Heart right ventricle (tissue), 16 donors: ENCODE measurements at regions not wholly inside any gene's neighbourhood (a gene's known extent, or its start where the extent isn't known, plus 50 kb on each side); places are given as distances from the start of the nearest gene placed in this dataset.

Experiments used
- ATAC-seq, 8 donors: fragments of 200-7000 bp; cut with Tn5 transposase; one replicate each; pipeline ENCODE4 v1.9.1; 2020; ENCODE audit warnings: mild to moderate bottlenecking in 8 of 8, moderate library complexity in 8 of 8, moderate number of reproducible peaks in 1 of 8
- DNase-seq, 2 donors: peaks; one replicate each; pipeline ENCODE4 v3.0.0-alpha.2; 2020
- H3K27ac ChIP-seq, 10 donors: fragments of 200-600 bp; sonication (generic) in 2 of 10; one replicate each; pipeline versions ENCODE4 v1.5.0 to v1.8.0; 2020 to 2022; ENCODE audit warnings: mild to moderate bottlenecking in 3 of 10
- H3K27me3 ChIP-seq, 7 donors: fragments of 200-600 bp; one replicate each; pipeline ENCODE4 v1.8.0; 2021 to 2022; ENCODE audit warnings: mild to moderate bottlenecking in 2 of 7
- H3K36me3 ChIP-seq, 9 donors: fragments of 200-600 bp; sonication (generic) in 1 of 9; one replicate each; pipeline versions ENCODE4 v1.5.0 to v1.8.0; 2020 to 2022; ENCODE audit warnings: mild to moderate bottlenecking in 2 of 9
- H3K4me1 ChIP-seq, 9 donors: fragments of 200-600 bp; sonication (generic) in 1 of 9; one replicate each; pipeline versions ENCODE4 v1.5.0 to v1.8.0; 2020 to 2022; ENCODE audit warnings: mild to moderate bottlenecking in 4 of 9
- H3K4me3 ChIP-seq, 10 donors: fragments of 200-600 bp; sonication (generic) in 2 of 10; one replicate each; pipeline versions ENCODE4 v1.5.0 to v1.8.0; 2020 to 2022; ENCODE audit warnings: mild to moderate bottlenecking in 7 of 10, moderate library complexity in 2 of 10
- H3K9me3 ChIP-seq, 11 donors: fragments of 200-600 bp in 10 of 11; sonication (generic) in 2 of 11; one replicate each; pipeline versions ENCODE4 v1.5.0 to v1.8.0; 2013 to 2022; ENCODE audit warnings: mild to moderate bottlenecking in 2 of 11, control low read depth in 1 of 11, moderate library complexity in 1 of 11
- WGBS, 2 donors: extraction: QIAGEN DNeasy Blood & Tissue Kit; methylation state at CpG; one replicate each; pipeline ENCODE4 v1.1.7; 2013; ENCODE audit warnings: inconsistent platforms in 1 of 2; 5-methylcytosine and 5-hydroxymethylcytosine counted together
- intact Hi-C, 10 donors: fragments of 100-400 bp; cut with DNase I; formaldehyde crosslinking; loops; one replicate each; pipeline versions ENCODE4 v1.11.1 to v1.14.2; 2022
- TF ChIP-seq, protein P1 (sequence below), 9 donors: fragments of 200-600 bp; sonication (generic) in 2 of 9; IDR thresholded peaks; one replicate each; pipeline versions ENCODE4 v1.5.0 to v1.8.0; 2021 to 2022; ENCODE audit warnings: antibody characterized with exemption in 9 of 9, mild to moderate bottlenecking in 5 of 9, moderate library complexity in 1 of 9
- donor health status: Arrhythmogenic right ventricular cardiomyopathy.
- donor health status: ischemic (EF 13 %, LVEDD 7.1; RV severe dilation, severe dysfunction).
- donor health status: healthy with polysubstance abuse.
- donor health status: DM: no; HTN: yes; CAD: no.
- donor health status: DM: no; HTN: no; CAD: no.
- donor health status: ischemic (EF 25% LVEDD 6.9; RV normal size, moderate dysfunction).
- donor health status: ischemic (EF 25% LVEDD 5.7; RV mildly dilated, moderate dysfunction).
- donor health status: healthy.
- donor health status: DM: yes; HTN: yes; CAD: no.
- donor health status: Ischemic cardiomyopathy.
- donor health status: ischemic (EF 35%, LVEDD 5.7; RV mildly dilated, moderate dysfunction).
- donor health status: nonischemic (EF 11% LVEDD 7.7; RV severe dilation, severe dysfunction).
- donor health status: DM: yes; HTN: yes; CAD: no.
- donor health status: PGD.
- donor health status: ischemic (EF 29% LVEDD 5.4; RV normal size, mild dysfunction).
- donor health status: nonischemic (EF 23%, LVEDD 6.1; RV moderate dilation, normal function).

DNA sequence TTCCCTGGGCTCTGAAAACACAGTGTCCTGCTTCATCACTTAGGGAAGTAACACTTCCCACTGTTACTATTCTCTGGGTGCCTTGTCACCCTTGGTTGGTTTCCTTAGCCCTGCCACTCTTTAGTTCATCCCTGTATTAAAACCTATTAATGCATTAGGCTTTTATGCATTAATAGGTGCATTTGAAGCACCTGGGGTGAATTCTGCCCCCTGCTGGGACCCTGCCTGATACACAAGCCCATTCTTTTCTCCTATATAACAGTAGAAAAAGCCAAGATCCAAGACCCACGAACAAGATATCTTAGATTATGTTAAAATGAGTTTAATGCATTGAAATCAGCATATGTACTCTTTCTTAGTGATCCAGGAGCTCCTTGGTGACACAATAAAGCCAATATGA lies 235.7 kb downstream of the PMP22 start:
- no peaks in the 10 kb centered on the region for H3K27me3 ChIP-seq
- DNase-seq (no peak), ATAC-seq (no peak)
- WGBS, 2 donors = 66 to 76% methylated on average over 1 of the region's 1 CpG
- no peak overlapping the region for H3K4me3 ChIP-seq
- H3K9me3 ChIP-seq = no peaks in the 10 kb centered on the region
- intact Hi-C loops = no loop called here
- TF ChIP-seq, protein P1, sequence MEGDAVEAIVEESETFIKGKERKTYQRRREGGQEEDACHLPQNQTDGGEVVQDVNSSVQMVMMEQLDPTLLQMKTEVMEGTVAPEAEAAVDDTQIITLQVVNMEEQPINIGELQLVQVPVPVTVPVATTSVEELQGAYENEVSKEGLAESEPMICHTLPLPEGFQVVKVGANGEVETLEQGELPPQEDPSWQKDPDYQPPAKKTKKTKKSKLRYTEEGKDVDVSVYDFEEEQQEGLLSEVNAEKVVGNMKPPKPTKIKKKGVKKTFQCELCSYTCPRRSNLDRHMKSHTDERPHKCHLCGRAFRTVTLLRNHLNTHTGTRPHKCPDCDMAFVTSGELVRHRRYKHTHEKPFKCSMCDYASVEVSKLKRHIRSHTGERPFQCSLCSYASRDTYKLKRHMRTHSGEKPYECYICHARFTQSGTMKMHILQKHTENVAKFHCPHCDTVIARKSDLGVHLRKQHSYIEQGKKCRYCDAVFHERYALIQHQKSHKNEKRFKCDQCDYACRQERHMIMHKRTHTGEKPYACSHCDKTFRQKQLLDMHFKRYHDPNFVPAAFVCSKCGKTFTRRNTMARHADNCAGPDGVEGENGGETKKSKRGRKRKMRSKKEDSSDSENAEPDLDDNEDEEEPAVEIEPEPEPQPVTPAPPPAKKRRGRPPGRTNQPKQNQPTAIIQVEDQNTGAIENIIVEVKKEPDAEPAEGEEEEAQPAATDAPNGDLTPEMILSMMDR (IDR thresholded peaks at IDR 0.05) = no peak
- H3K36me3 ChIP-seq = no peaks in the 10 kb centered on the region
- no peak overlapping the region for H3K27ac ChIP-seq
- H3K4me1 ChIP-seq = no peaks in the 10 kb centered on the region

DNA sequence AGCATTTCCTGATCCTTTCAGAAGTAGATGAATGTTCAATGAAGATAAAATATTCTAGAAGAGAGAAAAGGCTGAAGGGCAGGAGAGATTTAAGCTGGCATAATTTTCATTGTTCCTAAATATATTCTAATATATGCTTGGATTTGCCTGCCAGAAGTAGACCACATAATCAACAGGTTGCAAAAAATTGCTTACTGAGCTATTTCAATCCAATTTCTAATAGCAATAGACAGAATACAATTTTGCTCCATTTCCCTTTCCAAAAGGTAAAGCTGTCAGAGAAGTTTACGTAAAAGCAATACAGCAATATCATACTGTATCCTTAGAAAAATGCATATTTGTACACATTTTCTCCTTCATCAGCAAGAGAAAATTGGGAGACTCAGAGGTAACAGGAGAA lies 237.3 kb downstream of the PMP22 start:
- no peak for DNase-seq
- Histone ChIP-seq H3K27ac (no peak overlapping the region), H3K27me3 (no peaks in the 10 kb centered on the region), H3K9me3 (peaks cover 0 to 1% (median 0%) of the 10 kb centered on the region in 11 donors), H3K4me3 (no peak overlapping the region), H3K36me3 (no peaks in the 10 kb centered on the region), H3K4me1 (no peaks in the 10 kb centered on the region)
- WGBS, 2 donors = 94 to 97% methylated on average over 1 of the region's 1 CpG
- ATAC-seq = no peak
- TF ChIP-seq, protein P1 (IDR thresholded peaks at IDR 0.05) = no peak
- intact Hi-C loops = no loop called here

DNA sequence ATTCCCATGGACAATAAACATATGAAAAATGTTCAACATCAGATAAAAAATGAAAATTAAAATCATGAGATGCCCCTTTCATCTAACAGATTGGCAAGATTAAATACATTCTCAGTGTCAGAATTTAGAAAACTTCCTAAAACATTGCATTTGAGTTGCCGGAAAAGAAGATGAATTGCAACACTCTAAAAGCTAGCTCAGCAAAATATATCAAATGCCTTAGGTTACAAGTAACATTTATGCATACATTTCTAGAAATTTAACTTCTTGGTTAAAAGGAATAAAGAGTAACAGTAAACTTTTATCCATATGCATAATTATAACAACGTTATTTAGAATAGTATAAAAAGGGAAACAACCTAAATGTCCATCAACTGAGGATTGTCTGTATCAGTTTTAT lies 239.0 kb downstream of the PMP22 start:
- DNase-seq (no peak), ATAC-seq (no peak)
- no peaks in the 10 kb centered on the region for H3K27me3 ChIP-seq
- no peak overlapping the region for H3K27ac ChIP-seq
- intact Hi-C loops = no loop called here
- no peak overlapping the region for H3K4me3 ChIP-seq
- H3K9me3 ChIP-seq = peaks cover 0 to 8% (median 0%) of the 10 kb centered on the region in 11 donors
- 80 to 84% methylated on average over 2 of the region's 2 CpGs for WGBS, 2 donors
- no peaks in the 10 kb centered on the region for H3K4me1 ChIP-seq
- TF ChIP-seq, protein P1 (IDR thresholded peaks at IDR 0.05) = no peak
- no peaks in the 10 kb centered on the region for H3K36me3 ChIP-seq

DNA sequence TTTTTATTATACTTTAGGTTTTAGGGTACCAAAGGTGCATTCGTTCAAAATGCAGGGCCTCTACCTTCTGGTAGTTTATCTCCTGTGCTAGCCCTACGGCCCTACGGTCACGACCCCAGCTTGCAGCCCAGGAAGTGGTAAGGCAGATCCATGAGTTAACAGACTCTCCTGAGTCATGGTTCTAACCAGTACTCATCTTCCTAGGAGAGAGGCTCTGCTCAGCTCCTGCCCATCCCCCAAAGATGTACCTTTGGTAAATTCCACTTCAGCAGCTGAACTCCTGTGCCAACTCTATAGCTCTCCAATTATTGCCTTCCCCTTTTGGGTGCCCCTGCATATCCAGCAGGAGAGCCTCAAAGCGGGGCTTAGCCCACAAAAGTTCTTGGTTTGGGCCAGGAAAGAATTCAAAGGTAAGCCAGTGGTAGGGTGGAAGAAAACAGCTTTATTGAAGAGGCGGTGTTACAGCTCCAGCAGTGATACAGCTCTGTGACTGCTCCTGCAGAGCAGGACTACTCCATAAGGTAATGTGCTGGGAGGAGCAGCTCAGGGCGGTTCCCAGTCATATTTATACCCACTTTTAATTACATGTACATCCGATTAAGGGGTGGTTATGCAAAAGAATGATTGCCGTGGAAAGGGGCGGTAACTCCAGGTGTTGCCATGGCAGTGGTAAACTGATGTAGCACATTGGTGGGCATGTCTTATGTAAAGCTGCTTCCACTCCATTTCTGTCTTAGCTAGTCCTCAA lies 241.4 kb downstream of the PMP22 start:
- ATAC-seq = no peak
- no peak for DNase-seq
- H3K27ac ChIP-seq = no peak overlapping the region
- 85 to 92% methylated on average over 10 of the region's 10 CpGs for WGBS, 2 donors
- TF ChIP-seq, protein P1 (IDR thresholded peaks at IDR 0.05) = no peak
- intact Hi-C loops = no loop called here
- H3K27me3 ChIP-seq = no peaks in the 10 kb centered on the region
- H3K9me3 ChIP-seq = peaks cover 0 to 8% (median 0%) of the 10 kb centered on the region in 11 donors
- no peak overlapping the region for H3K4me3 ChIP-seq
- no peaks in the 10 kb centered on the region for H3K4me1 ChIP-seq
- no peaks in the 10 kb centered on the region for H3K36me3 ChIP-seq
